ENCODE measurements at regions not wholly inside any gene's neighbourhood (a gene's known extent, or its start where the extent isn't known, plus 50 kb on each side); places are given as distances from the start of the nearest gene placed in this dataset.

DNA sequence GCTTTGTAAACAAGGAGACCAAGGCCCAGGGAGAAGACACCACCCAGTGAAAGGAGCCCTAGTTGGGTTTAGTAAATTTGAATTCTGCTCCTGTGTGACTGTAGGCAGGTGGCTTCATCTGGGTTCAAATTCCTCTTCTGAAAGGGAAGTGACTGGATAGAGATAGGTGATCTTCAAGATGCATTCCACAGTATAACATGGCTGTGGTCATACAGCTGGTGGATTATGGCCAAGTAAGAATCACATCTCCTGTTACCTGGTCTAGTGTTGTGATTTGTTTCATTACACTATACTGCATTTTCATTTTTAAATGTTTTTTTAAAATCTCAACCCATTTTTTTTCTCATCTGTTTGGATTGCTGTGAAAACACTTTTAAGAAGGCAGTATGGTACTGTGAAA lies 58.0 kb upstream of the PICALM start:
- no peak overlapping the region for H3K27ac ChIP-seq
- TF ChIP-seq ZFX (IDR thresholded peaks at IDR 0.05; ENCODE audit: borderline replicate concordance) (no peak), CTCF (IDR thresholded peaks at IDR 0.05) (no peak)

DNA sequence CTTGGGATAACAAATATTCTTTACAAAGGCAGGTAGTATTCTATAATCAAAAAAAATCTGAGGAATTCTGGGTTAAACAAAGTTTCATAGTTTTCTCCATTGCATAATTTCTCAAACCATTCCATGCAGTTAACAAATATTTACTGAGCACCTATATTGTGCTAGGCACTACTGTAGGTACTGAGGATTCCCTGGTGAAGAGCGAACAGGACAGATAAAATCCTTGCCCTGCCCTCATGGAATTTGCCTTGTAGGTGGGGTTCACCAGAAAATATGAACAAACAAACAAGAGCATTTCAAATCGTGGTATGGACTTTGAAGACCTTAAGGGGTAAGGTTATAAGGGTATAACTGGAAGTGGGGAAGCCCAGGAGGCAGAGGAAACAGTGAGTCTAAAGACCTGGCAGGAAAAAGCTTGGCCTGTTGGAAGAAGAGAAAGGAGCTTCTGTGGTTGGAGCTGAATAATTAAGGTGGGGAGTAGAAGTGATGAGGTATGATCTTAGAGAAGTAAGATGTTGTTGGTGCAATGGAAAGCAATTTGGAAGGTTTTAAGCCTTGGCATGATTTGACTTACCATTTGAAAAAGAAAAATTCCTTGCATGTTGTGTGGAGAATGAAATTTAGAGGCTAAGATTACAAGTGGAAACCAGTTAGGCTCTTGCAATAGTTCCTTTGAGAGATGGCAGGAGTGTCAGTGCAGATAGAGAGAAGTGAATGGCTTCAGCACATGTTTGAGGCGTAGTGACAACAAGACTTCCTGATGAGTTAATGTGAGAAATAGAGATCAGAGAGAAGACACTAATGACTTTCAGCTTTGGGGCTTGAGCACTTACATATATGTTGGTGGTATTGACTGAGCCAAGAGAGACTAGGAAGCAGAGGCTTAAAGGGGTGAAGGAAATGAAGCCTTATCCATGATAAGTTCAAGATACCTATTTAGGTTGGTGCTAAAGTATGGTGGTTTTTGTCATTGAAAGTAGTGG lies 55.7 kb upstream of the PICALM start:
- no peak for TF ChIP-seq CTCF (IDR thresholded peaks at IDR 0.05)
- no peak overlapping the region for H3K27ac ChIP-seq

GRCh38 chr11:86122773-86123172 lies 53.9 kb upstream of the PICALM start:
- TF ChIP-seq CTCF (IDR thresholded peaks at IDR 0.05) (no peak), ZFX (IDR thresholded peaks at IDR 0.05; ENCODE audit: borderline replicate concordance) (no peak)
- no peak overlapping the region for H3K27ac ChIP-seq

- H3K27ac ChIP-seq: no peak overlapping the region
- no peak for TF ChIP-seq CTCF (IDR thresholded peaks at IDR 0.05)
- TF ChIP-seq ZFX (IDR thresholded peaks at IDR 0.05; ENCODE audit: borderline replicate concordance): no peak
These were observed 51.9 kb upstream of the PICALM start for GRCh38 chr11:86120807-86121206.

DNA sequence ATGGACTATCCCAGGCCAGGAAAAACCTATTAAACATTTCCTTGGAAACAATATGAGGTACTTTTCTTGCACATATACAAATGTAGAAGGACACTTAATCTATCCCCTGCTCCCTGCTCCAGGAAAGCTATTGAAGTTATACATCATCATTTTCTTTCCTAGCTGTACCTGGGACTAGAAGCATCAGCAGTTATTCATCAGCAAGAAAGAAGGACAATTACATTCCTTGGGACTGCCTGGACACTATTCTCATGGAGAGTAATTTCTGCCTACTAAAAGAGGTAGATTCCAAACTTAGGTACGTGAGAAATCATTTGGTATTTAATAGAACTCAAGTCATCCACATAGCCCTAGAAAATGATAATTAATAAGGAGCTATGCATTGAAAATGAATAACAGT lies 51.0 kb upstream of the PICALM start:
- TF ChIP-seq ZFX (IDR thresholded peaks at IDR 0.05; ENCODE audit: borderline replicate concordance): no peak
- TF ChIP-seq CTCF (IDR thresholded peaks at IDR 0.05): no peak
- no peak overlapping the region for H3K27ac ChIP-seq

GRCh38 chr11:86119077-86119476 lies 50.2 kb upstream of the PICALM start:
- no peak overlapping the region for H3K27ac ChIP-seq
- TF ChIP-seq ZFX (IDR thresholded peaks at IDR 0.05; ENCODE audit: borderline replicate concordance) (no peak), CTCF (IDR thresholded peaks at IDR 0.05) (no peak)

Data from 22Rv1 (cell line).